ENCODE measurements at regions not wholly inside any gene's neighbourhood (a gene's known extent, or its start where the extent isn't known, plus 50 kb on each side); places are given as distances from the start of the nearest gene placed in this dataset.

DNA sequence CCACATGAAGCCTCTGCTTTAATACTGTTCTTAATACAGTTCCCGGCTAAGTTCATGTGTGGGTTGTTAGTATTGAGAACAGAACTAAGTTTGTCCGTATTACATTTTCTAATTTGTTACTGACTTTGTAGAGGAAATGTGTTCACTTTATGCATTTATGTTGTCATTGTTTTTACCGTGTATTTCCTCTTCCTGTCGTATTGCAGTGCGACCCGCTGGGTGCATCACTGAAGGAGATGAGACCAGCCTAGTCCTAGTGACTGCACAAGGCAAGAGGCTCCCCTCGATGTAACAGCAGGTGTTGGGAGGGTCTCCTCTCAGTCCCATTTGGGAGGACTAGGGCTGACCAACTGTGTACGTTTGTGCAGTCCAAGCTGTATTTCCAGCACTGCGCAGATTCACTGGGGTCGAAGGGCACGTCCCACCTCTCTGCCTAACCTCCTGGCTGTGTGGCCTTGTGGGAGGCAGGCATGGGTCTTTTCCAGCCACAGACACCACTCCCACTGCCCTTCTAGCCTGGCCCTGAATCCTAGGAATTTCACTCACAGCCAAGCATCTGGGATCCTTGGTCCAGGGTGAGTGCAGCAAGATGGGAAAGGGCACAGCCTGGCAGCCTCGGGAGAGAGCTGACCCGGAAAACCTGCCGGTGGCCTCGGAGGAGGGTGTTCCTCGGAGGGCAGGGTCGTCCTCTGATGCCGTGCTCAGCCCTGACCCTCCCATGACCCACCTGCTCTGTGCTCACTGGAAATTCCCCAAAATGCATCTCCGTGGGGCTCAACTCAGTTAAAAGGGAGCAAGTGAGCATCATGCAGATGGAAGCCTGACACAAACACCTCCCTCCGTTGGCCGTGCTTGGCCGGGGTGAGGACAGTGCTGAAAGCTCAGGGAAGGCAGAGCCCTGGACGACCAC, 63.9 kb upstream of the FAM20C start:
- Histone ChIP-seq H3K27me3 (no peaks in the 10 kb centered on the region), H3K27ac (peak overlapping the region; percentile 88), H3K9me3 (no peaks in the 10 kb centered on the region), H3K4me3 (ENCODE audit: low read depth in 1 of 2, low read length in 1 of 2) (peak overlapping the region; percentile 24 to 30), H3K36me3 (no peaks in the 10 kb centered on the region), H3K4me1 (ENCODE audit: control insufficient read depth in 1 of 2, insufficient read depth in 1 of 2, low read depth in 1 of 2, low read length in 1 of 2) (peaks cover 37 to 39% of the 10 kb centered on the region in 2 experiments)
- TF ChIP-seq, protein P1, sequence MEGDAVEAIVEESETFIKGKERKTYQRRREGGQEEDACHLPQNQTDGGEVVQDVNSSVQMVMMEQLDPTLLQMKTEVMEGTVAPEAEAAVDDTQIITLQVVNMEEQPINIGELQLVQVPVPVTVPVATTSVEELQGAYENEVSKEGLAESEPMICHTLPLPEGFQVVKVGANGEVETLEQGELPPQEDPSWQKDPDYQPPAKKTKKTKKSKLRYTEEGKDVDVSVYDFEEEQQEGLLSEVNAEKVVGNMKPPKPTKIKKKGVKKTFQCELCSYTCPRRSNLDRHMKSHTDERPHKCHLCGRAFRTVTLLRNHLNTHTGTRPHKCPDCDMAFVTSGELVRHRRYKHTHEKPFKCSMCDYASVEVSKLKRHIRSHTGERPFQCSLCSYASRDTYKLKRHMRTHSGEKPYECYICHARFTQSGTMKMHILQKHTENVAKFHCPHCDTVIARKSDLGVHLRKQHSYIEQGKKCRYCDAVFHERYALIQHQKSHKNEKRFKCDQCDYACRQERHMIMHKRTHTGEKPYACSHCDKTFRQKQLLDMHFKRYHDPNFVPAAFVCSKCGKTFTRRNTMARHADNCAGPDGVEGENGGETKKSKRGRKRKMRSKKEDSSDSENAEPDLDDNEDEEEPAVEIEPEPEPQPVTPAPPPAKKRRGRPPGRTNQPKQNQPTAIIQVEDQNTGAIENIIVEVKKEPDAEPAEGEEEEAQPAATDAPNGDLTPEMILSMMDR (IDR thresholded peaks at IDR 0.05), result no peak

DNA sequence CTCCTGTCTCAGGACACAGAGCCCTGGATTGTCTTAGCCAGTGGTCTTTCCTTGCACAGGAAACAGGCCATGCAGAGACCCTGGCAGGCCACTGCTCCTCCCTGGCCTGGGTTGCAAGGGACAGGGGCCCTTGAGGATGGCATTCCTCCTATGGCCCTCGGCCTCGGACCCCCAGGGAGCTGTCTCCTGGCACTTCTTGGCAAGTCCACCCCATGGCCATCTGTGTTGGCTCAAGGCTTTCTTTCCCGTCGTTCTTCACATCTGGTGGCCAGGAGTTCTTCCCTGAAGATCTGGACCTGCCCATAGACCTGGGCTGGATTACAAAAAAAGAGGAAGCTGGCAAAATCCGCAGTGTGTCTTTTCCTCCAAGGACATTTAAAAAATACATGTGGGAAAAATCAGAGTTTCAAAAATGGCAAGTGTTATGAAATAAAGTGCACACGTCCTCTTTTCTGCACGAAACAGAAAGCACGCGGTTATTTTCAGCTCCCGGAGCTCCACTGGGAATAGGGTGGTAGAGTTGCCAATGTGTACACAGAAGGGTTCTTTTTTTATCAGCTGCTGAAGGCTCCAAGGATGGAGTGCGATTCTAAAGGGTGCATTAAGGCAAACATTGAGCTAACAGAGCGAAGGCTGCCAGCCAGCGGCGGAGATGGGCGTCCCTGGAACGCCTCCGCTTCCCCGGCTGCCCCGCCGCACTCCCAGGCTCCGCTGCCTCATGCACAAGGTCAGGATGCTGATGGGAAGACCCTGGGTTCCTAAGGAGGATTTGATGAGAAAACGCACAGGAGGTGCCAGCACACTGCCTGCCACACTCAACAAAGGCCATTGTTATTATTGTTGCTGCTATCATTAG, 62.8 kb upstream of the FAM20C start:
- H3K27me3 ChIP-seq, result no peaks in the 10 kb centered on the region

DNA sequence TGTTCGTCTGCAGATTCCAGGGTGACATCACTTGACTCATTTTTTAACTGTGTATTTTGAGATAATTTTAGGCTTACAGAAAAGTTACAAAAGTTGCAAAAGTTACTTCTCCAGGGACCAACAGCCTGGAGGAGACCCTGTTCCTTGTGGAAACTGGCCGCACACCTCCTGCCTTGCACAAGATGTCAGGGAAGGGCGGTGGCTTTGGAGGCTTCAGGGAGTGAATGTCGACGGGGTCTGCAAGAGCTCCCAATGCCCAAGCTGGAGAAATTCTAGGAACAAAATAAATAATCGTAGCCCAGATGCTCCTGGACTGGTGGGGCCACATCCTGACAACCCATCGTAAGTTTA, 62.2 kb upstream of the FAM20C start:
- peaks cover 37 to 39% of the 10 kb centered on the region in 2 experiments for H3K4me1 ChIP-seq (ENCODE audit: control insufficient read depth in 1 of 2, insufficient read depth in 1 of 2, low read depth in 1 of 2, low read length in 1 of 2)
- H3K9me3 ChIP-seq, result no peaks in the 10 kb centered on the region
- H3K27me3 ChIP-seq, result no peaks in the 10 kb centered on the region
- peak overlapping the region in 1 of 2 experiments; percentile 17 for H3K4me3 ChIP-seq (ENCODE audit: low read depth in 1 of 2, low read length in 1 of 2)
- peak overlapping the region; percentile 88 for H3K27ac ChIP-seq
- TF ChIP-seq, protein P1 (IDR thresholded peaks at IDR 0.05), result no peak
- H3K36me3 ChIP-seq, result no peaks in the 10 kb centered on the region

More for the DNA sequence above, 62.8 kb upstream of the FAM20C start:
- Histone ChIP-seq H3K27ac (peak overlapping the region; percentile 88), H3K36me3 (no peaks in the 10 kb centered on the region), H3K4me3 (ENCODE audit: low read depth in 1 of 2, low read length in 1 of 2) (peak overlapping the region; percentile 0 to 17), H3K9me3 (no peaks in the 10 kb centered on the region), H3K4me1 (ENCODE audit: control insufficient read depth in 1 of 2, insufficient read depth in 1 of 2, low read depth in 1 of 2, low read length in 1 of 2) (peaks cover 37 to 39% of the 10 kb centered on the region in 2 experiments)
- TF ChIP-seq, protein P1 (IDR thresholded peaks at IDR 0.05), result no peak

DNA sequence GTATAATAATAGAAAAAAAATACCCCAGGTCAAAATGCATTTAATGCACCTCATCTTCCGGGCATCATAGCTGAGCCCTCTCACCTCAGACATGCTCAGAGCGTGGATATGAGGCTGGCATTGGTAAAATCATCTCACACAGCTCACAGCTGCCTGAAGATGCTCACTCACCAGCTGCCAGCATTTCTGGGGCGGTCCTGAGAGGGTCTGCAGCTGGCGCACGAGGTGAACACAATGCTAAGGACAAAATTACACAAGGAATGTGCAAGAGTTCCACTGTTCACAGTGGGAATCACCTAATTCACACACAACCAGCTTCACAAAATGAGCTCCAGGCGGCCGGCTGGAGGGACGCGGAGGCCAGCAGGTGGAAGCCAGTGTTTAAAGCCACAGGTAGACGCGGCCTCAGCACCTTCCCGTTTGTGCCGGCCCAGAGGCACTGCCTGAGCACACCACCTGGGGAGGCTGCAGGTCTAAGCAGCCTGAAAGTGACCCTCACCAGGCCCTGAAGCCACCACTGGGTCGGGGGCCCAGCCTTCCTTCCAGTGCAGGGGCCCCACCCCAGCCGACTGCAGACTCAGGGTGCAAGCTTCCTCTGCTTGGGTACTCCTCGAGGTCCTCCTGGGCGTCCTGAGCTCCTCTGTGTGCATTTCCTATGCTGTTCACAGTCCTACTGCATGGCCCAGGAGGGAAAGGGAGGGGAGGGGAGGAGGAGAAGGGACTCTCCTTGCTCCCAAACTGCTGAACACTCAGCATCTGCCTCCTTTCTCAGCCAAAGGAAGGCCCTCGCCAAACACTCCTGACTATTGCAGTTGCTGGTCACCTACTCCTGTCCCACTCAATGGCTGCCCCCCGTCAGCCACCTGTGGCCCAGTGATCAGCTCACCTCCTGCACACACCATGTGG, 61.2 kb upstream of the FAM20C start:
- H3K4me3 ChIP-seq (ENCODE audit: low read depth in 1 of 2, low read length in 1 of 2), result no peak overlapping the region
- TF ChIP-seq, protein P1 (IDR thresholded peaks at IDR 0.05), result no peak
- no peaks in the 10 kb centered on the region for H3K36me3 ChIP-seq
- no peak overlapping the region for H3K27ac ChIP-seq
- H3K4me1 ChIP-seq (ENCODE audit: control insufficient read depth in 1 of 2, insufficient read depth in 1 of 2, low read depth in 1 of 2, low read length in 1 of 2), result peaks cover 37 to 39% of the 10 kb centered on the region in 2 experiments
- no peaks in the 10 kb centered on the region for H3K9me3 ChIP-seq
- H3K27me3 ChIP-seq, result no peaks in the 10 kb centered on the region
